C1 segment of cervical spinal cord (tissue), 14 donors: ENCODE measurements at regions not wholly inside any gene's neighbourhood (a gene's known extent, or its start where the extent isn't known, plus 50 kb on each side); places are given as distances from the start of the nearest gene placed in this dataset.

Source experiments
- DNase-seq, 14 donors: peaks; one replicate each; lab custom pipeline; 2025; lab: John Stamatoyannopoulos, UW

- no peak for DNase-seq
Observed at GRCh38 chr13:107121793-107122192, 553.9 kb upstream of the ARGLU1 start.

GRCh38 chr13:107119989-107120881 lies 552.3 kb upstream of the ARGLU1 start:
- DNase-seq, result no peak

GRCh38 chr13:107118506-107118905 lies 550.6 kb upstream of the ARGLU1 start:
- DNase-seq, result no peak

DNA sequence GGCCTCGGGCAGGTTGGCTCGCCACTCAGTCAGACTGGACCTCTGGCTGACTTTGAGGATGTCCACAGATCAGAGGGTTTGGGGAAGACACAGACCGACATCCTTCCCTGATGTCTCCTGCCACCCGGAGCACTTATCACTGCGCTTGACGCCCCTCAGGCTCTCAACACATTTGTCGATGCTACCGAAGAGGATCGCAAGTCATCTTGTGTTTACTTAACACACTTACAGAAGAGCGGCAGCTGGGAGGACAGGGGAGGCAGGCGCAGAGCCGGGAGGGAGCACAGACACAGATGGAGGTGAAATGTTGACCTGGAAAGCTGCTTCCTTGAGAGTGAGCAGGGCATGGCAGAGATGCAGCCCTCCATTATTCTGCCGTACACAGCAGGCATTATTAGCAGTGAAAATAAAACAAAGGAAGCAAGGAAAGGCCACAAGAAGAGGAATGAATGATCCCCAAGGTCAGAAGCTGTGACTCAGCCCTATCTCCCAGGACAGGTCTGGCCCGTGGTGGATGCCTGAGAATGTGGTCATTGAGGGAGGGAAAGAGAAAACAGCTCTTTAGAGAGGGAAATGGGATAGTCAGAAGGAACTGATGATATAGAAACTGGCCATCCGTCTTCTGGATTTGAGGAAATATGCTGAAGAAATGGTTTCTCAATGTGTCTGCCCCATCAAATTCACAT lies 549.5 kb upstream of the ARGLU1 start:
- DNase-seq, result no peak

- DNase-seq, result no peak
Observed at GRCh38 chr13:107113387-107113786, 545.5 kb upstream of the ARGLU1 start.

- DNase-seq, result no peak
Observed at GRCh38 chr13:107111248-107111647, 543.3 kb upstream of the ARGLU1 start.

- DNase-seq, result no peak
Observed at GRCh38 chr13:107104631-107105030, 536.7 kb upstream of the ARGLU1 start.

DNA sequence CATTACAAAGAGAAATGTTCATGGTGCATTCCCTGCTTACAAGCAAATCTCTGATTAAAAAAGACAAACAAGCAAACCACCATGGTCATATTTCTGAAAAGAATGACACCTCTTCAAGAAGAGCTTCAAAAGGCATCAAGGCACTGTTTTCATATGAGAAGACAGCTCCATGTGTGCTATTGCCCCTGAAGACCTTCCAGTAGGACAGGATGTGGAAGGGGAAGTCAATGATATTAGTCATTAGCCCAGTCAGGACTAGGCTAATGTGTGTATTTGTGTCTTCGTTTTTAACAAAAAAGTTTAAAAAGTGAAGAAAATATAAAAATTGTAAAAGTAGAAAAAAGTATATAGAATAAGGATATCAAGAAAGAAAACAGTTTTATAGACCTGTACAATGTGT lies 534.7 kb upstream of the ARGLU1 start:
- DNase-seq, result no peak

DNA sequence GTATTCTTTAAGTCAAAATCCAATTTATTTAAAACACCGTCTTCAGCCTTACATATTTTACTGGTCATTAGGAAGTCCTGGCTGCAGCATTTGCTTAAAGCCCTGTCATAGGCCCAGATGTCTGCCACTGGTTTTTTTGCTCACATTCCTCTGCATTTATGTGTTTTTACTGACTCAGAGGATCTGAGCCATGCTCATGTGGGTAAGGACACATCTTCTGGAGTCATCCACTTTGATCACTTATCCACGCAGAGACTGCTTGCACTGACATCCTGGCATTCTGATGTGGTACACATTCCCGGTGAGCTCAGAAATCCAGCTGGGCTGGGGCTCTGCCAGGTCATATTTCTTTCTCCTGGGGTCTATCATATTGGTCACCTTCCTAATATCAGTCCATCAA lies 531.7 kb upstream of the ARGLU1 start:
- DNase-seq, result no peak

DNA sequence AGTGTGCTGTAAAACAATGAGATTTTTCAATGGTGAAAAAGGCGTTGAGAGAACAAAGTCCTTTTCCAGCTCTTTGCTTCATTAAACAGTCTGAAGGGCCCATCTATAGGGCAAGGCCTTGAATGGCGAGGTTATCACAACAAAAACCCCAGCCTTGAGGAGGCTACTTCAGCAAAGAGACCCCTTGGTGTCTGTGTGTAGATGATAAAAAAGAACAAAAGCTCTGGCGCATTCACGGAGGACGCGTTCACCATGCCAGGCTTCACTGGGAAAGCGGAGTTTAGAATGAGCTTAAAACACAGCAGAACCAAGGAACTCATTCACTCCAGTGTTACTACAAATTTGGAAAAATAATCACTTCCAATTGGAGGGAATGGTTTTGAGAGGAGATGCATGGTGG lies 530.0 kb upstream of the ARGLU1 start:
- DNase-seq, result no peak

DNA sequence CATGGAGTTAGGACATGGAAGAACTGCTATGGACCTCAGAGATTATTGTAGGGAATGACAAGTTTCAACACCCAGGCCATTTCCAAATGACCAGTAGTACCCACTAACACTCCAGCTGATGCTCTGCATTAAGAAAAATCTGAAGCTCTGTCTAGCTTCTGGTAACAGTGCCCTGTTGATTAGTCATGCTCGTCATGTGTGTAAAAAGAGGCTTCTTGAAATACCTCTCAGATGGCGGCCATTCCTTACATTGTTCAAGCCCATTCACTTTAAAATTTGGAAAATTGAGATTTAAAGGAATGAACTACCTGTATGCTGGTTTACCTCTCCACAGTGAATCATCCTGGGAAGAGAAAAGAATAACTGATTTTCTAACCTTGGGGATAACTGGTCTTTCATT lies 527.9 kb upstream of the ARGLU1 start:
- no peak for DNase-seq

DNA sequence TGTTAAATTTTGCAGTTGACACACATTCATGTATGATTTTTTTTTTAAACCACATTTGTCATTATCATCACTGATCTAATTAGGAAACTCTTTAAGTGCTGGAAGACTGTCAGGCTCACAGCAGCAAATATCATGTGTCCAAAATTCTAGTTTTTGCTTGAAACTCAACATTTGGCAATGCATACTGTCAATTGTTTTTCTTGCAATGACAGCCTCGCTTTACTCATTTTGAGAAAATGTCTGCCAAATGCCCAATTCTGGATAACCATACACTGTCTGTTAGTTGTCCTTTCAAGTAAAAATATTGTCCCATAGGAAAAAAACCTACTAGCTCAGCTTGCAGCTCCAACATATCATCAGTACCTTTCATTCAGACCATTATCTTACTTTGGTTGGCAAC lies 523.9 kb upstream of the ARGLU1 start:
- DNase-seq, result no peak

- DNase-seq, result no peak
Observed at GRCh38 chr13:107091428-107091827, 523.5 kb upstream of the ARGLU1 start.

DNA sequence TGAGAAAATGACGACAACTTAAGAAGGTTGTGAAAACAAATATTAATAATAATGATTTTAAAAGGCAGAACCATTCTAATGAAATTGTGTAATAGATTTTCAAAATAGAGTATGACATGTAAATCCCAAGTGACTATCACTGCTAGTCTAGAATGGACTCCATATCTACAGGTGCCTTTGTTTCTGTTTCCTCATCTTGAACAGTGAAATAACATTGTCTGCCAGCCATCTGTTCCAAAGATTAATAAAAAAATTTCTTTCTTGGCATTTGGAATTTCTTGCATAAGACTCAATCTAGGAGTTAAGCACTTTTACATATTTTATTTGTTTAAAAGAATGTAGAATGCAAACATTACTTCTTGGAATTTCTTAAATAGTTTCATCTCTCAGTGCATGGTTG lies 520.1 kb upstream of the ARGLU1 start:
- no peak for DNase-seq

GRCh38 chr13:107079423-107080049 lies 511.6 kb upstream of the ARGLU1 start:
- DNase-seq, result no peak

- no peak for DNase-seq
Observed at GRCh38 chr13:107078229-107078765, 510.4 kb upstream of the ARGLU1 start.

DNA sequence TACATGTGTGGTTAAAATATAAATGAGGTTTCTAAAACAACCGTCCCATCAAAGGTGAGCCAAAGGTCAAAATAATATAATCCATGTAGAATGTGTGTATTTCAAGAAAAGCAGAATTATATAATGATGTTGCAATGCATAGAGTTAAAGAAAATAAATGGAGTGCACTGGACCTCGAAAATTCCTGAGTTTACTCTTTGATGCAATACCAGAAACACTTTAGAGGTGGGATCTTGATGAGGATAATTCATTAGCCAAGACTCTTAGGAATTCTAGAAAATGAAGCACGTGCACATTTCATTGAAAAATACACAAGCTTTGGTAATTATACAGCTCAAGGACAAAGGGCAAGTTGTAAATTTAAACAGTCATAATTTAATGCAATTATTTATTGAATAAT lies 508.9 kb upstream of the ARGLU1 start:
- DNase-seq, result no peak

DNA sequence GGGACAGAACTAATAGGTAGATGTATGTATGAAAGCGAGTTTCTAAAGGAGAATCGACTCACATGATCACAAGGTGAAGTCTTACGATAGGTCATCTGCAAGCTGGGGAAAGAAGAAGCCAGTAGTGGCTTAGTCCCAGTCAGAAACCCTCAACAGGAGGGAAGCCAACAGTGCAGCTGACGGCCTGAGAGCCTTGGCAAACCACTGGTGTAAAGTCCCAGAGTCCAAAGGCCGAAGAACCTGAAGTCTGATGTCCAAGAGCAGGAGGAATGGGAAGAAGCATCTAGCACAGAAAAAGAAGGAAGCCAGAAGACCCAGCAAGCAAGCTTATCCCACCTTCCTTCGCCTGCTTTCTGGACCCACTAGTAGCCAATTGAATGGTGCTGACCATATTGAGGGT lies 507.6 kb upstream of the ARGLU1 start:
- DNase-seq, result no peak

DNA sequence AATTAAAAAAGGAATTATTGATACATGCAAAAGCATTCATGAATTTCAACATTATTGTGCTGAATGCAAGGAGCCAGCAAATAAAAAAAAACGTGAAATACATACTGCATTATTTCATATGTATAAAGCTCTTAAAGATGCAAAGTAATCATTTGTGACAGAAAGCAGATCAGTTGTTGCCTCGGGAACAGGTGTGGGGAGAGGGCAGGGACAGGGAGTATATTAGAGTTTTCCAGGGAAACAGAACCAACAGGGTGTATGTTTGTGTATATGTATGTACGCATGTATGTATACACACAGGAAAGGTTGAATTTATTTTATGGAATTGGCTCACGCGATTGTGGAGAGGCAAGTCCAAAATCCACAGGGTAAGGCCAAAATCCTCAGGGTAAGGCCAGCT lies 502.9 kb upstream of the ARGLU1 start:
- no peak for DNase-seq

DNA sequence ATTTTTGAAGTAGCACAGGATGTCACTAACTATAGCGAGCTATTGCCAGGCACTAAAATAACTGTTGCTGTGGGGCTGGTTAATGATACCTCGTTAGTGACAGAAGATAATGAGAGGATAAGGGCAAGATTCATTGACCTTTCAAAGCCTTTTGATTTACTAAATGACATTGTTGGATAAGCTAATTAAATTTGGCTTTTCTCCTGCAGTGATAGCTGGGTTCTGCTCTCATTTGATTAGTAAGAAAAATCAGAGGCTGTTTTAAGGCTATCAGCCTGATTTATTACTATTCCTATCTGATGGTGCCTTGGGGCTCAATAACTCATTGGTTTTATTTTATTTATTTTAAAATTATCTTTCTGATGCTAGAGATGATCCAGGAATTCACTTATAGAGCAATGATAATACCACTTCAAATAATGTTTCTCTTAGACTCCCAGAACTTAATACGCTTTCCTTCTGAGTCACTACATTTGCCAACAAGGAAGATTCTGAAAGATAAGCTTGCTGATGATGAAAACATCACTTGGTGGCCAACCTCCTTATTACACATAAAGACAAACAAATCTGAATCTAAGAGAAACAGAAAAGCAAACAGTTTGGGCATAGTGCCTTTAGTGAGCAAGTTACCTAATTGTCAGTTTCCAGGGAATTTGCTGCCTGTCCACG lies 501.3 kb upstream of the ARGLU1 start:
- DNase-seq, result no peak

GRCh38 chr13:107067381-107067780 lies 499.4 kb upstream of the ARGLU1 start:
- DNase-seq, result no peak

- DNase-seq, result no peak
Observed at GRCh38 chr13:107066355-107066754, 498.4 kb upstream of the ARGLU1 start.
